ENCODE measurements at regions not wholly inside any gene's neighbourhood (a gene's known extent, or its start where the extent isn't known, plus 50 kb on each side); places are given as distances from the start of the nearest gene placed in this dataset.

DNA sequence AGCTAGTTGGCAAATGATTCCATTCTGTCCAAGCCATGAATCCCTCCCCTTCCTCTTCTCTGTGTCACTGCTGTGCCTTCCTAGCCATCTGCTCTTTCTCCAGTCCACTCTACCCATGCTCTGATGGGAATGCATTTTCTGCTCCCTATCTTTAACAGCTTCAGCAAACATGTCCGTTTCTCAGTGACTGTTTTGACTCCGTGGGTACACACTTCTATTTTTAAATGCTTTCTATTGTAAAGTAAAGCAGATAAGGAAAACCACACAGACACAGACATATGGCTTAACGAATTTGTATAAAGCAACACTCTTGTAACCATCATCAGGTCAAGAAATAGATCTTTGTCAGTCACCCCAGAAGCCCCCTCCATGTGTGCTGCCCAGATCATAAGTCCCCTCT lies 72.4 kb upstream of the KLHL13 start:
- 2 to 13% (median 8%) methylated on average over 3 of the region's 3 CpGs for whole genome bisulfite sequencing, 4 donors
- peak in 1 of 5 donors; percentile 9 for DNase-seq
- Histone ChIP-seq H3K9me3 (peaks cover 0 to under 1% (median 0%) of the 10 kb centered on the region in 12 donors), H3K27ac (peak overlapping the region in 4 of 12 donors; percentile 10 to 69 (median 50)), H3K4me3 (no peak overlapping the region), H3K4me1 (no peaks in the 10 kb centered on the region), H3K27me3 (no peaks in the 10 kb centered on the region), H3K36me3 (no peaks in the 10 kb centered on the region)
- no peak for TF ChIP-seq POLR2A (IDR thresholded peaks at IDR 0.05)
- TF ChIP-seq, protein P1, sequence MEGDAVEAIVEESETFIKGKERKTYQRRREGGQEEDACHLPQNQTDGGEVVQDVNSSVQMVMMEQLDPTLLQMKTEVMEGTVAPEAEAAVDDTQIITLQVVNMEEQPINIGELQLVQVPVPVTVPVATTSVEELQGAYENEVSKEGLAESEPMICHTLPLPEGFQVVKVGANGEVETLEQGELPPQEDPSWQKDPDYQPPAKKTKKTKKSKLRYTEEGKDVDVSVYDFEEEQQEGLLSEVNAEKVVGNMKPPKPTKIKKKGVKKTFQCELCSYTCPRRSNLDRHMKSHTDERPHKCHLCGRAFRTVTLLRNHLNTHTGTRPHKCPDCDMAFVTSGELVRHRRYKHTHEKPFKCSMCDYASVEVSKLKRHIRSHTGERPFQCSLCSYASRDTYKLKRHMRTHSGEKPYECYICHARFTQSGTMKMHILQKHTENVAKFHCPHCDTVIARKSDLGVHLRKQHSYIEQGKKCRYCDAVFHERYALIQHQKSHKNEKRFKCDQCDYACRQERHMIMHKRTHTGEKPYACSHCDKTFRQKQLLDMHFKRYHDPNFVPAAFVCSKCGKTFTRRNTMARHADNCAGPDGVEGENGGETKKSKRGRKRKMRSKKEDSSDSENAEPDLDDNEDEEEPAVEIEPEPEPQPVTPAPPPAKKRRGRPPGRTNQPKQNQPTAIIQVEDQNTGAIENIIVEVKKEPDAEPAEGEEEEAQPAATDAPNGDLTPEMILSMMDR (IDR thresholded peaks at IDR 0.05): no peak
- ATAC-seq: peak; percentile 96 to 97 (median 97)
- intact Hi-C loops (cut with DNase I): loop anchor here in 1 of 10 donors (2.0 kb wide), 1 partner anchor 72 kb away; the partner anchor contains the start of gene KLHL13

DNA sequence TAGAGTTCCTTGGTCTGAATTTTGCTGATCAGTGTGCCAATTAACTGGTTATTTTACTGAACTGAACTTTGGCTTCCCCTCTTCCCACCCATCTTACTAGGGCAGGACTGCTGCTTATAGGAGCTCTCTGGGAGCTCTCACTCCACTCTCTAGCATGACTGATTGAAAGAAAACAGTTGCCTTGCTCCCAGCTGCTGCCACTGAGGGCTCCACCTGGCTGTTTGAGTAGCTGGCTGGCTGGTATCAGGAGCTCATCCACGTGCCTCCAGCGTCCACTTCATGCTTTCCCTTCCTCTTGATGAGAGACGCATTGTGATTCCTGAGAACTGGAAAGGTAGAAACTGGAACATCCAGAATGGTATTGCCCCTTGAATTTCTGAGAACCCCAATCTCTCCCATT lies 73.0 kb upstream of the KLHL13 start:
- intact Hi-C loops (cut with DNase I): loop anchor here in 1 of 10 donors (2.0 kb wide), 1 partner anchor 73 kb away; the partner anchor contains the start of gene KLHL13
- DNase-seq (peak in 3 of 5 donors; percentile 19 to 62 (median 24)), ATAC-seq (peak; percentile 80 to 93 (median 86))
- Histone ChIP-seq H3K4me1 (no peaks in the 10 kb centered on the region), H3K36me3 (no peaks in the 10 kb centered on the region), H3K27me3 (no peaks in the 10 kb centered on the region), H3K9me3 (no peaks in the 10 kb centered on the region), H3K4me3 (no peak overlapping the region), H3K27ac (peak overlapping the region in 4 of 12 donors; percentile 10 to 69 (median 50))
- TF ChIP-seq, protein P1 (IDR thresholded peaks at IDR 0.05): peak in 1 of 12 donors; percentile 7
- TF ChIP-seq POLR2A (IDR thresholded peaks at IDR 0.05): no peak
- 30 to 36% (median 35%) methylated on average over 3 of the region's 3 CpGs for WGBS, 4 donors

DNA sequence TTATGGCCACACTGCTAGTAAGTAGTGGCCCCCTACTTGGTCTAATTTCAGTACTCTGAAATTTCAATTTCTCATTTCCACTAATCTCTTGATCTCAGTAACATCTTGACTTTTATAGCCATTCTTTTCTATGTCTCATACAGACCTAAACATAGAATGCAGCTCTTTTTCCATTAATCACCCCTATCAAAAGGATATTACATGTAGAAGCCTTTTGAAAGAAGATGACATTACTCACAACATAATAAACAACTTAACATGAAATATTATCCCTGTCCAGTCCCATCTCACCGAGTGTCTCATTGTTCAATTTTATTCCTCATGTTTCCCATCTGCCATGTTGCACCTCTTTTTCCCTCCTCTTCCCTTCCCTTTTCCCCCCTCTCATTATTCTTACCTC lies 81.1 kb upstream of the KLHL13 start:
- no peak for DNase-seq
- H3K4me1 ChIP-seq: no peaks in the 10 kb centered on the region
- ATAC-seq: no peak
- H3K9me3 ChIP-seq: no peaks in the 10 kb centered on the region
- peaks cover 0 to 2% (median 0%) of the 10 kb centered on the region in 9 donors for H3K27me3 ChIP-seq
- WGBS, 4 donors: 52 to 97% (median 72%) methylated on average over 1 of the region's 1 CpG
- no peaks in the 10 kb centered on the region for H3K36me3 ChIP-seq
- no peak overlapping the region for H3K27ac ChIP-seq
- no peak overlapping the region for H3K4me3 ChIP-seq
- no peak for TF ChIP-seq POLR2A (IDR thresholded peaks at IDR 0.05)
- TF ChIP-seq, protein P1 (IDR thresholded peaks at IDR 0.05): no peak
- intact Hi-C loops (cut with DNase I): no loop called here

DNA sequence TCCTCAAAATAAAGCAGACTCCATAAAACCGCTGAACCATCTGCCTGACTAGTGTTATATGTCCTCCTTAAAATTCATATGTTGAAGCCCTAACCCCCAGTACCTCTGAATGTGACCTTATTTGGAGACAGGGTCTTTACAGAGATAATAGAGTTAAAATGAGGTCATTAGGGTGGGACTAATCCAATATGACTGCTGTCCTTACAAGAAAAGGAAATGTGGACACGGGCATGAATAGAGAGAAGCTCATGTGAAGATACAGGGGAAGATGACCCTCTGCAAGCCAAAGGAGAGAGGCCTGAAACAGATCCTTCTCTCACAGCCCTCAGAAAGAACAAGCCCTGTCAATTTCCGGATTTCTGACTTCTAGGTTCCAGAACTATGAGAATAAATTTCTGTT lies 82.0 kb upstream of the KLHL13 start:
- Histone ChIP-seq H3K27ac (no peak overlapping the region), H3K9me3 (no peaks in the 10 kb centered on the region), H3K36me3 (no peaks in the 10 kb centered on the region), H3K4me3 (no peak overlapping the region), H3K27me3 (peaks cover 0 to 2% (median 0%) of the 10 kb centered on the region in 9 donors), H3K4me1 (no peaks in the 10 kb centered on the region)
- no peak for ATAC-seq
- no peak for DNase-seq
- 41 to 85% (median 67%) methylated on average over 3 of the region's 3 CpGs for WGBS, 4 donors
- intact Hi-C loops (cut with DNase I): no loop called here
- TF ChIP-seq, protein P1 (IDR thresholded peaks at IDR 0.05): no peak
- no peak for TF ChIP-seq POLR2A (IDR thresholded peaks at IDR 0.05)
